GM23338 (cell line): ENCODE measurements at regions not wholly inside any gene's neighbourhood (a gene's known extent, or its start where the extent isn't known, plus 50 kb on each side); places are given as distances from the start of the nearest gene placed in this dataset.
"Not testable (repeated sequence)": the region's sequence is repeated elsewhere in the genome, so short reads cannot be mapped to it uniquely, and the experiment has no call there.

Experiments used
- ATAC-seq: fragments of 200-7000 bp; cut with Tn5 transposase; 3 replicates; pipeline ENCODE4 v1.9.1; 2020
- DNase-seq: peaks from one replicate; pipeline ENCODE4 v3.0.0-alpha.2; 2015; ENCODE audit warnings: low spot score
- H2AFZ ChIP-seq: fragments of 200-600 bp; sonication (generic); 2 replicates; pipeline ENCODE4 v1.8.0; 2016; ENCODE audit warnings: antibody characterized with exemption, mild to moderate bottlenecking, moderate library complexity
- H3F3A ChIP-seq: fragments of 200-600 bp; sonication (generic); replicated peaks from 2 replicates; pipeline ENCODE4 v1.8.0; 2017; ENCODE audit warnings: antibody characterized with exemption, mixed run types, low read depth
- H3K27ac ChIP-seq: fragments of 200-600 bp; sonication (generic); 2 replicates; pipeline ENCODE4 v1.6.1; 2016; ENCODE audit warnings: low read depth
- H3K27me3 ChIP-seq: fragments of 200-600 bp; sonication (generic); 2 replicates; pipeline ENCODE4 v1.8.0; 2016; ENCODE audit warnings: mild to moderate bottlenecking, mixed run types, moderate library complexity; ENCODE audit not compliant: insufficient read depth
- H3K36me3 ChIP-seq: fragments of 200-600 bp; sonication (generic); 2 replicates; pipeline ENCODE4 v1.8.0; 2016; ENCODE audit warnings: mild to moderate bottlenecking; ENCODE audit not compliant: insufficient read depth
- H3K4me1 ChIP-seq: fragments of 200-600 bp; sonication (generic); 2 replicates; pipeline ENCODE4 v1.8.0; 2016; ENCODE audit warnings: mild to moderate bottlenecking, moderate library complexity; ENCODE audit not compliant: insufficient read depth
- H3K4me2 ChIP-seq: fragments of 200-600 bp; sonication (generic); 2 replicates; pipeline ENCODE4 v1.7.1; 2017; ENCODE audit warnings: mixed run types
- H3K4me3 ChIP-seq: fragments of 200-600 bp; sonication (generic); 2 replicates; pipeline ENCODE4 v1.6.1; 2016; ENCODE audit warnings: mixed run types
- H3K79me2 ChIP-seq: fragments of 200-600 bp; sonication (generic); replicated peaks from 2 replicates; pipeline ENCODE4 v1.8.0; 2017; ENCODE audit warnings: mild to moderate bottlenecking; ENCODE audit not compliant: insufficient read depth
- H3K9me2 ChIP-seq: fragments of 200-600 bp; sonication (generic); 2 replicates; pipeline ENCODE4 v1.8.0; 2017; ENCODE audit not compliant: insufficient read depth
- H4K20me1 ChIP-seq: fragments of 200-600 bp; sonication (generic); replicated peaks from 2 replicates; pipeline ENCODE4 v1.8.0; 2017; ENCODE audit warnings: mild to moderate bottlenecking; ENCODE audit not compliant: insufficient read depth
- H3K27ac Mint-ChIP-seq: 2 replicates; pipeline ENCODE4 v1.8.0; 2020; ENCODE audit warnings: inconsistent platforms, mild to moderate bottlenecking, moderate library complexity, mixed read lengths
- H3K27me3 Mint-ChIP-seq: 3 replicates; pipeline ENCODE4 v1.8.0; 2022; ENCODE audit warnings: low read depth, mild to moderate bottlenecking, moderate library complexity, mixed read lengths, inconsistent platforms; ENCODE audit not compliant: insufficient read depth, poor library complexity
- H3K36me3 Mint-ChIP-seq: 3 replicates; pipeline ENCODE4 v1.8.0; 2021; ENCODE audit warnings: low read depth, mild to moderate bottlenecking, inconsistent platforms, moderate library complexity, mixed read lengths
- H3K4me1 Mint-ChIP-seq: 3 replicates; pipeline ENCODE4 v1.8.0; 2020; ENCODE audit warnings: mild to moderate bottlenecking, inconsistent platforms, mixed read lengths
- H3K4me3 Mint-ChIP-seq: 3 replicates; pipeline ENCODE4 v1.8.0; 2021; ENCODE audit warnings: moderate library complexity, mild to moderate bottlenecking, inconsistent platforms, mixed read lengths
- H3K9me3 Mint-ChIP-seq: 3 replicates; pipeline ENCODE4 v1.8.0; 2020; ENCODE audit warnings: moderate library complexity, mild to moderate bottlenecking, inconsistent platforms, mixed read lengths

DNA sequence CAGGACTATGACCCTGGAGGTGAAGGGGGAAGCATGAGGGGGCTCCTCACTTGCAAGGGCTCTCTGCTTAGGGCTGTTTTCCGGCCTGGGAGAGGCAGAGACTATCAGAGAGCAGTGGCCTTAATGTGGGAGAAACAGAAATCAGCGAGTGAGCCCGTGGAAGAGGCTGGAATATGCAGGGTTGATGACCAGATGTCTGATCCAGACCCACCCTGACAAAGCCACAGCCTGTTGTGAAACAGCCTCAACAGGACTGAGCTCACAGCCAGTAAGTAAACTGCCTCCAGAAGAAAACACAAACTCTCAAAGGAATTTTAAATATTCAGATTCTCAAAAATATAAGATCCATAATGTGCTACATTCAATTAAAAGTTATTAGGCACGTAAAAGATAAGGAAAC lies 213.7 kb downstream of the ATP6V0E2 start:
- H3K27me3 ChIP-seq, H3K9me2 ChIP-seq, H3K36me3 Mint-ChIP-seq, H3K9me3 Mint-ChIP-seq, H3K27ac Mint-ChIP-seq, H3K27ac ChIP-seq, H3K4me3 Mint-ChIP-seq, H3K36me3 ChIP-seq, DNase-seq, H3K27me3 Mint-ChIP-seq, H3K4me3 ChIP-seq, ATAC-seq, H2AFZ ChIP-seq, H4K20me1 ChIP-seq, H3K4me1 ChIP-seq, H3K4me2 ChIP-seq, H3F3A ChIP-seq, H3K79me2 ChIP-seq: not testable (repeated sequence)
- H3K4me1 Mint-ChIP-seq = peaks cover 10% of the 10 kb centered on the region

DNA sequence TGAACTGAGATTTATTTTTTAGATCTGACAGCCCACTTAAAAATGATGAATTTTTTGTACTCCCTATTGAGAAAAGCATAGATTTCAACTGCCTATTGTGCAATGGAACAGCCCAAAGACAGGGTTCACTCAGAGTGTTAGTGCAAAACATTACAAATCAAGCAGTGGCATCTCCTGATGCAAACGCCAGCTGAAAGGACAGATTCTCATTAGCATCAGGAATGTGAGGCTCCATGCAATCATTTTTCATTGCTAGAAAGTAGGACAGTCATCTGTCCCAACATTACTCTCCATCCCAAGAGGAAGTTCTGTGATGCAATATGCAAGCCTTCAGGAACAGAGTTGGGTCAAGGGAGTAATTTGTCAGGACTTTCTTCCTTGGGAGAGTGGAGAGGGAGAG lies 215.4 kb downstream of the ATP6V0E2 start:
- not testable (repeated sequence) for H3K27ac ChIP-seq, H3K36me3 ChIP-seq, H3K9me3 Mint-ChIP-seq, H3K79me2 ChIP-seq, H3K27me3 ChIP-seq, H3K27ac Mint-ChIP-seq, H3K9me2 ChIP-seq, DNase-seq, ATAC-seq, H3K4me2 ChIP-seq, H3K4me1 ChIP-seq, H3F3A ChIP-seq, H3K36me3 Mint-ChIP-seq, H3K4me3 ChIP-seq, H3K4me3 Mint-ChIP-seq, H4K20me1 ChIP-seq, H3K27me3 Mint-ChIP-seq, H2AFZ ChIP-seq
- peaks cover 18% of the 10 kb centered on the region for H3K4me1 Mint-ChIP-seq

DNA sequence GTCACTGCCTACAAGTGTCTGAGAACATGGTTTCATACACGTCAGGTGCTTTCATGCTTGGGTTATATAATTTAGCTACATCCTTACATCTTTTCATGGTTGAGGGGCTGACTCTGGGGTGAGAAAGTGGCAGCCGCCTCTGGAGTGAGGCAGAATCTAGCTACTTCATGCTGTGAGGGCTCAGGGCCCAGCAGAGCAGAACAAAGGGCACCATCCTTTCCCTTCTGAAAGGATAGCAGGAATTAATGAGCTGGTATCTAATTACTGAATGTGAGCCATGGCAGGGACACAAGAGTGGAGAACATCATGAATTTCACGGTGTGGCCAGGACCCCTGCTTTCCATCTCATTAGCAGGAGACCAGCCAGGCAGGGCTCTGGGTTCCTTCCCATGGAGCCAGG lies 217.0 kb downstream of the ATP6V0E2 start:
- not testable (repeated sequence) for H3K9me3 Mint-ChIP-seq, DNase-seq, H3K27me3 Mint-ChIP-seq, H3K79me2 ChIP-seq, H3K27me3 ChIP-seq, H3K27ac Mint-ChIP-seq, H3K4me1 ChIP-seq, H3K4me2 ChIP-seq, H3K36me3 Mint-ChIP-seq, H3K4me3 Mint-ChIP-seq, H4K20me1 ChIP-seq, H3K27ac ChIP-seq, H3K4me3 ChIP-seq, H2AFZ ChIP-seq, H3F3A ChIP-seq, H3K9me2 ChIP-seq, H3K36me3 ChIP-seq
- ATAC-seq = peak; percentile 82
- peaks cover 18% of the 10 kb centered on the region for H3K4me1 Mint-ChIP-seq

DNA sequence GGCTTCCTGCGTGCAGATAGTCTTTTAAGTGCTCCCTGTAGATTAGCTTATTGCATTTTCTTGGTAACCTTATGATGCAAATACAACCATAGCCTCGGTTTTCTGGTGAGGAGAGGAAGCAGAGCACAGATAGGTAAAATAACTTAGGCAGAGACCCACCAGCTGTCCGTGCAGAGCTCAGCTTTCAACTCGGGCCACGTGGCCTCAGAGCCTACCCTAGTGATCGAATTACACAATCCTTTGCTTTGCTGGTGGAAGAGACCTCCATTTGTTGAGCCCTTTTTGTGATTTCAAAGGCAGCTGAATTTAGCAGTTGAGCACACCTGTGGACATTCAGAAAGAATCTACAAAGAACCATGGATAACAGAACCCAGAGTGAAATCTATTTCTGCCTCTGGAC lies 220.1 kb downstream of the ATP6V0E2 start:
- H3K27ac Mint-ChIP-seq, H2AFZ ChIP-seq, H3K36me3 ChIP-seq, H3K79me2 ChIP-seq, H4K20me1 ChIP-seq, H3F3A ChIP-seq, H3K27ac ChIP-seq, H3K9me2 ChIP-seq, H3K4me3 Mint-ChIP-seq, H3K27me3 Mint-ChIP-seq, H3K36me3 Mint-ChIP-seq, H3K4me3 ChIP-seq, H3K4me1 ChIP-seq, H3K27me3 ChIP-seq, H3K9me3 Mint-ChIP-seq: not testable (repeated sequence)
- DNase-seq (peak; percentile 52), ATAC-seq (peak; percentile 87)
- H3K4me2 ChIP-seq = peak overlapping the region; percentile 61; the same call in 1 of the 2 replicates
- peaks cover 18% of the 10 kb centered on the region for H3K4me1 Mint-ChIP-seq

DNA sequence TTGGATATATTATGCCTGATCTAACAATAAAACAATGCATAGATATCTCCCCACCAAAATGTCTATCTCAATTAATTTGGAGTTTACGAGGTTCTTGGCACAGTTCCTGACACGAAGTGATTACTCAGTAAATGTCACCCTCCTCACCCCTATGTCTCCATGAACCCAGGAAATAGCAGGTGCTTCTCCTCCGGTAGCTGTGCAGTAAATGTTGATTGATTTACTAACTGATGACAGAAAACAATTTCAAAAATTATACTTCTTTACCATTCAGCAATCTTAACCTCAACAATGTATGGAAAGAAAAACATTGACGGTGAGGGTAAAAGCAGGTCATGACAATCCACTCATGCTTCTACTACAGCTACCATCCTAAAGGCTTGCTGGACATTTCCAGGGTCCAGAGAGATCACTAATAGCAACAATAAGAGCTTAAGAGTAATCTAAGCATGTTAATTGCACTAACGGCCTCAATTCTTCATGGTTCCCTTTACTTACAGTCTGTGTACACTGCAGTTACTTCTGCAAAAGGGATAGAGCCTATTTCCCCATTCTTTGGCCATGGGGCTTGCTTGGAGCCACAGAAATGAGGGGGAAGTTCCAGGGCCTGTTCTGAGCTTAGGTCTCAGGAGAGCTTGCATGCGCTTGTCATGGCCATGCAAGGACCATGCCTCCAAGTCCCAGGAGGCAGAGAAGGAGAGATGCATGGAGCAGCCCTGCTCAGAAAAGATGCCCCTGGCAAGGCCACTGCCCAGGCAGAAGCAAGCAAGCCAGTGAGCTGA lies 222.6 kb downstream of the ATP6V0E2 start:
- not testable (repeated sequence) for H3K27ac ChIP-seq, H3F3A ChIP-seq, H3K79me2 ChIP-seq, H3K9me3 Mint-ChIP-seq, H3K36me3 ChIP-seq, H3K27me3 ChIP-seq, H3K27me3 Mint-ChIP-seq, H3K9me2 ChIP-seq, H3K4me1 Mint-ChIP-seq, ATAC-seq, H3K4me1 ChIP-seq, H3K4me3 ChIP-seq, H3K36me3 Mint-ChIP-seq, DNase-seq, H4K20me1 ChIP-seq, H2AFZ ChIP-seq, H3K27ac Mint-ChIP-seq, H3K4me3 Mint-ChIP-seq, H3K4me2 ChIP-seq

DNA sequence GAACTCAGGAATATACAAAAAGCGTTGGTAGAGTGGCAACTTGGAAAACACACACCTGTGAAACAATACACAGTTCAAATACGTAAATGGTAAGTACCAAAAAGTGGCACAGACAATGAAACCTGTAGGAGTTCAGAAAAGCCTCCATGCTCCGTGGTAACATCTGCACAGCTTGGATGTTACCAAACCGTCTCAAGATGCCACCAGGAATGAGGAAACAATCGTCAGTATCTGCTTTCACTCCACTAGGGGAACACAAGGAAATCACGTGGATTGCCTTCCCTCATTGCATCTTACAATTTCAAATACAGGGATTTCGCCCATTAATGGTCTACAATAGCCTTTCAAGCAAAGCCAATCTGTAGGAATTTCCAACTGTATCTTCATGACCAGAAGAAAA lies 224.6 kb upstream of the LRRC61 start:
- not testable (repeated sequence) for H3F3A ChIP-seq, H3K9me2 ChIP-seq, H3K27me3 Mint-ChIP-seq, H3K79me2 ChIP-seq, H2AFZ ChIP-seq, H3K4me1 Mint-ChIP-seq, H3K36me3 ChIP-seq, H3K36me3 Mint-ChIP-seq, H4K20me1 ChIP-seq, H3K4me3 Mint-ChIP-seq, H3K27ac ChIP-seq, H3K4me1 ChIP-seq, H3K4me3 ChIP-seq, H3K27ac Mint-ChIP-seq, H3K4me2 ChIP-seq, H3K9me3 Mint-ChIP-seq, ATAC-seq, DNase-seq, H3K27me3 ChIP-seq

DNA sequence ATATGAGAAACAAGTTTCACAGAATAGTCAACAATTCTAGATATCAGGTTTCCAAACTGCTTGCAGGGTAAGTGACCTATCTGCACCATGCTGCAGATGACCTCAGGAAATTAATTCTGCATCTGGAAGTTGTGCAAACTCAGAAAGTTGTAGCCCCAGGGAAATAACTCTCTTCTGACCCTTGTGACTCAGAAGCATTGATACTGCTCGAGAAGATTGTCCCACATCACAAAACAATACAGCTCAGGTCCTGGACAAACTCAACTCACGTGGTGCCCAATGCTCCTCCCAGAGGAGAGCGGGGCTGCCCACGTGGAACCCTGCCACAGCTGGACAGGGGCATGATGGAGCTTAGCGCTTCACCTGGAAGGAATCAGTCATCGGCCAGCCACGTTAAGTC lies 221.9 kb upstream of the LRRC61 start:
- ATAC-seq, DNase-seq, H3K27me3 Mint-ChIP-seq, H3K4me1 Mint-ChIP-seq, H4K20me1 ChIP-seq, H3K27ac ChIP-seq, H3K9me2 ChIP-seq, H3K4me3 ChIP-seq, H3F3A ChIP-seq, H2AFZ ChIP-seq, H3K79me2 ChIP-seq, H3K4me3 Mint-ChIP-seq, H3K36me3 Mint-ChIP-seq, H3K36me3 ChIP-seq, H3K27ac Mint-ChIP-seq, H3K4me2 ChIP-seq, H3K9me3 Mint-ChIP-seq, H3K4me1 ChIP-seq, H3K27me3 ChIP-seq: not testable (repeated sequence)
